ENCODE measurements at regions not wholly inside any gene's neighbourhood (a gene's known extent, or its start where the extent isn't known, plus 50 kb on each side); places are given as distances from the start of the nearest gene placed in this dataset.
"Not testable (repeated sequence)": the region's sequence is repeated elsewhere in the genome, so short reads cannot be mapped to it uniquely, and the experiment has no call there.

- no peak overlapping the region for H3K9ac ChIP-seq (ENCODE audit: low read depth, low read length)
- no peaks in the 10 kb centered on the region; the same call in 1 of the 2 replicates for H3K4me1 ChIP-seq (ENCODE audit: insufficient read depth, low read length)
- no peak overlapping the region for H3K4me3 ChIP-seq (ENCODE audit: low read length)
- no peaks in the 10 kb centered on the region for H3K27me3 ChIP-seq (ENCODE audit: insufficient read depth, low read length)
- no peak overlapping the region for H3K27ac ChIP-seq (ENCODE audit: low read length)
- H3K36me3 ChIP-seq (ENCODE audit: insufficient read depth, low read depth, low read length): no peaks in the 10 kb centered on the region
- H3K9me3 ChIP-seq (ENCODE audit: insufficient read depth, low read depth, low read length): no peaks in the 10 kb centered on the region
These were observed 165.0 kb downstream of the BRD1 start for GRCh38 chr22:49662681-49663080.

- Histone ChIP-seq H3K4me3 (ENCODE audit: low read length) (no peak overlapping the region), H3K36me3 (ENCODE audit: insufficient read depth, low read depth, low read length) (no peaks in the 10 kb centered on the region), H3K9ac (ENCODE audit: low read depth, low read length) (no peak overlapping the region), H3K27ac (ENCODE audit: low read length) (no peak overlapping the region), H3K27me3 (ENCODE audit: insufficient read depth, low read length) (no peaks in the 10 kb centered on the region), H3K9me3 (ENCODE audit: insufficient read depth, low read depth, low read length) (no peaks in the 10 kb centered on the region), H3K4me1 (ENCODE audit: insufficient read depth, low read length) (no peaks in the 10 kb centered on the region; the same call in 1 of the 2 replicates)
These were observed 166.6 kb downstream of the BRD1 start for GRCh38 chr22:49660794-49661781.

GRCh38 chr22:49660321-49660720 is 167.4 kb downstream of the BRD1 start:
- H3K27ac ChIP-seq (ENCODE audit: low read length): no peak overlapping the region
- no peaks in the 10 kb centered on the region for H3K27me3 ChIP-seq (ENCODE audit: insufficient read depth, low read length)
- no peaks in the 10 kb centered on the region for H3K36me3 ChIP-seq (ENCODE audit: insufficient read depth, low read depth, low read length)
- H3K4me3 ChIP-seq (ENCODE audit: low read length): no peak overlapping the region
- H3K9ac ChIP-seq (ENCODE audit: low read depth, low read length): no peak overlapping the region
- H3K9me3 ChIP-seq (ENCODE audit: insufficient read depth, low read depth, low read length): no peaks in the 10 kb centered on the region
- peaks cover 2% of the 10 kb centered on the region; the same call in 1 of the 2 replicates for H3K4me1 ChIP-seq (ENCODE audit: insufficient read depth, low read length)

GRCh38 chr22:49659924-49660315 is 167.8 kb downstream of the BRD1 start:
- Histone ChIP-seq H3K36me3 (ENCODE audit: insufficient read depth, low read depth, low read length) (no peaks in the 10 kb centered on the region), H3K27me3 (ENCODE audit: insufficient read depth, low read length) (no peaks in the 10 kb centered on the region), H3K9ac (ENCODE audit: low read depth, low read length) (no peak overlapping the region), H3K4me1 (ENCODE audit: insufficient read depth, low read length) (peaks cover 6% of the 10 kb centered on the region; the same call in 1 of the 2 replicates), H3K9me3 (ENCODE audit: insufficient read depth, low read depth, low read length) (no peaks in the 10 kb centered on the region), H3K27ac (ENCODE audit: low read length) (no peak overlapping the region), H3K4me3 (ENCODE audit: low read length) (no peak overlapping the region)

GRCh38 chr22:49659281-49659923 is 168.3 kb downstream of the BRD1 start:
- H3K4me3 ChIP-seq (ENCODE audit: low read length): no peak overlapping the region
- no peaks in the 10 kb centered on the region for H3K27me3 ChIP-seq (ENCODE audit: insufficient read depth, low read length)
- no peak overlapping the region for H3K9ac ChIP-seq (ENCODE audit: low read depth, low read length)
- H3K9me3 ChIP-seq (ENCODE audit: insufficient read depth, low read depth, low read length): no peaks in the 10 kb centered on the region
- H3K27ac ChIP-seq (ENCODE audit: low read length): no peak overlapping the region
- H3K4me1 ChIP-seq (ENCODE audit: insufficient read depth, low read length): peaks cover 8% of the 10 kb centered on the region; the same call in 1 of the 2 replicates
- H3K36me3 ChIP-seq (ENCODE audit: insufficient read depth, low read depth, low read length): no peaks in the 10 kb centered on the region

- Histone ChIP-seq H3K9ac (ENCODE audit: low read depth, low read length) (no peak overlapping the region), H3K9me3 (ENCODE audit: insufficient read depth, low read depth, low read length) (no peaks in the 10 kb centered on the region), H3K4me3 (ENCODE audit: low read length) (no peak overlapping the region), H3K36me3 (ENCODE audit: insufficient read depth, low read depth, low read length) (no peaks in the 10 kb centered on the region), H3K27me3 (ENCODE audit: insufficient read depth, low read length) (no peaks in the 10 kb centered on the region), H3K4me1 (ENCODE audit: insufficient read depth, low read length) (peaks cover 8% of the 10 kb centered on the region; the same call in 1 of the 2 replicates), H3K27ac (ENCODE audit: low read length) (no peak overlapping the region)
These were observed 168.8 kb downstream of the BRD1 start for GRCh38 chr22:49658902-49659280.

- Histone ChIP-seq H3K4me1 (ENCODE audit: insufficient read depth, low read length) (peaks cover 8% of the 10 kb centered on the region; the same call in 1 of the 2 replicates), H3K9me3 (ENCODE audit: insufficient read depth, low read depth, low read length) (no peaks in the 10 kb centered on the region), H3K4me3 (ENCODE audit: low read length) (no peak overlapping the region), H3K36me3 (ENCODE audit: insufficient read depth, low read depth, low read length) (no peaks in the 10 kb centered on the region), H3K9ac (ENCODE audit: low read depth, low read length) (no peak overlapping the region), H3K27me3 (ENCODE audit: insufficient read depth, low read length) (no peaks in the 10 kb centered on the region), H3K27ac (ENCODE audit: low read length) (no peak overlapping the region)
These were observed 169.6 kb downstream of the BRD1 start for GRCh38 chr22:49657974-49658590.

- Histone ChIP-seq H3K9me3 (ENCODE audit: insufficient read depth, low read depth, low read length) (no peaks in the 10 kb centered on the region), H3K36me3 (ENCODE audit: insufficient read depth, low read depth, low read length) (no peaks in the 10 kb centered on the region), H3K4me1 (ENCODE audit: insufficient read depth, low read length) (peaks cover 8% of the 10 kb centered on the region; the same call in 1 of the 2 replicates), H3K27me3 (ENCODE audit: insufficient read depth, low read length) (no peaks in the 10 kb centered on the region), H3K27ac (ENCODE audit: low read length) (no peak overlapping the region), H3K4me3 (ENCODE audit: low read length) (no peak overlapping the region), H3K9ac (ENCODE audit: low read depth, low read length) (no peak overlapping the region)
These were observed 170.2 kb downstream of the BRD1 start for GRCh38 chr22:49657275-49657973.

- not testable (repeated sequence) for H3K27ac ChIP-seq (ENCODE audit: low read length); H3K4me1 ChIP-seq (ENCODE audit: insufficient read depth, low read length); H3K9me3 ChIP-seq (ENCODE audit: insufficient read depth, low read depth, low read length); H3K27me3 ChIP-seq (ENCODE audit: insufficient read depth, low read length); H3K36me3 ChIP-seq (ENCODE audit: insufficient read depth, low read depth, low read length); H3K4me3 ChIP-seq (ENCODE audit: low read length); H3K9ac ChIP-seq (ENCODE audit: low read depth, low read length)
These were observed 170.8 kb downstream of the BRD1 start for GRCh38 chr22:49656883-49657274.

- H3K4me3 ChIP-seq (ENCODE audit: low read length): no peak overlapping the region
- no peak overlapping the region for H3K9ac ChIP-seq (ENCODE audit: low read depth, low read length)
- H3K27ac ChIP-seq (ENCODE audit: low read length): no peak overlapping the region
- no peaks in the 10 kb centered on the region for H3K27me3 ChIP-seq (ENCODE audit: insufficient read depth, low read length)
- no peaks in the 10 kb centered on the region for H3K9me3 ChIP-seq (ENCODE audit: insufficient read depth, low read depth, low read length)
- peaks cover 8% of the 10 kb centered on the region; the same call in 1 of the 2 replicates for H3K4me1 ChIP-seq (ENCODE audit: insufficient read depth, low read length)
- no peaks in the 10 kb centered on the region for H3K36me3 ChIP-seq (ENCODE audit: insufficient read depth, low read depth, low read length)
These were observed 171.3 kb downstream of the BRD1 start for GRCh38 chr22:49656291-49656851.

Measured in iPS-20b (cell line).